Endothelial cell of umbilical vein (primary cell): ENCODE measurements at regions not wholly inside any gene's neighbourhood (a gene's known extent, or its start where the extent isn't known, plus 50 kb on each side); places are given as distances from the start of the nearest gene placed in this dataset.

Experiments
- BruUV-seq: library from RNA; stranded (reverse); fragments of 400-500 nt; replicated peaks from 2 replicates; lab custom pipeline; 2021; lab: Mats Ljungman, UMichigan
- CTCF ChIA-PET: fragments of 300-600, 350-600 bp; sonication (Branson Sonifier 250); formaldehyde crosslinking; loops from one replicate; lab custom pipeline; 2021; ENCODE audit warnings: antibody characterized with exemption, inconsistent platforms; lab: Charles Lee
- POLR2A ChIA-PET: fragments of 300-600, 350-600 bp; sonication (Branson Sonifier 250); formaldehyde crosslinking; loops from one replicate; lab custom pipeline; 2021; ENCODE audit warnings: antibody characterized with exemption, inconsistent platforms; lab: Charles Lee
- DNase-seq: peaks from one replicate; pipeline ENCODE4 v3.0.0-alpha.2; 2011; ENCODE audit warnings: low read depth, low spot score
- FAIRE-seq: peaks from 2 replicates; lab custom pipeline; 2011; peaks lifted over from hg19 to GRCh38; lab: Jason Lieb, UNC
- H2AFZ ChIP-seq: 2 replicates; pipeline ENCODE4 v1.6.0; 2012; ENCODE audit warnings: low read depth, low read length, control low read depth, inconsistent platforms
- H3K27ac ChIP-seq: 2 replicates; pipeline ENCODE4 v1.5.1; 2011; ENCODE audit warnings: low read depth, mild to moderate bottlenecking, control low read depth, low read length, moderate library complexity; ENCODE audit not compliant: insufficient read depth
- H3K27me3 ChIP-seq, 2 experiments: 2 replicates each; pipeline versions ENCODE4 v1.6.0 to v1.6.1; 2011; ENCODE audit warnings: low read length in 2 of 2, mixed read lengths in 1 of 2; ENCODE audit not compliant: control insufficient read depth in 2 of 2, insufficient read depth in 2 of 2
- H3K36me3 ChIP-seq, 2 experiments: 2 replicates in 1 of 2; 3 replicates in 1 of 2; pipeline ENCODE4 v1.5.1; 2011; ENCODE audit warnings: low read length in 2 of 2, mild to moderate bottlenecking in 1 of 2, moderate library complexity in 1 of 2; ENCODE audit not compliant: control insufficient read depth in 2 of 2, insufficient read depth in 2 of 2; ENCODE audit errors: extremely low read depth in 1 of 2
- H3K4me1 ChIP-seq: 3 replicates; pipeline ENCODE4 v1.5.1; 2011; ENCODE audit warnings: mild to moderate bottlenecking, low read length; ENCODE audit not compliant: control insufficient read depth, insufficient read depth; ENCODE audit errors: extremely low read depth
- H3K4me2 ChIP-seq: 2 replicates; pipeline ENCODE4 v1.6.1; 2011; ENCODE audit warnings: low read length, control low read depth, mixed read lengths; ENCODE audit not compliant: insufficient read depth
- H3K4me3 ChIP-seq, 3 experiments: fragments of 200-600 bp in 1 of 3; sonication (generic), shearing (Covaris generic) in 1 of 3; replicated peaks in 1 of 3; 2 replicates each; pipeline ENCODE4 v1.5.1; 2011 to 2016; ENCODE audit warnings: control low read depth in 3 of 3, low read length in 3 of 3, mild to moderate bottlenecking in 2 of 3, inconsistent platforms in 1 of 3, low read depth in 1 of 3, moderate library complexity in 1 of 3; ENCODE audit not compliant: insufficient read depth in 1 of 3
- H3K79me2 ChIP-seq: 2 replicates; pipeline ENCODE4 v1.6.0; 2012; ENCODE audit warnings: low read length, inconsistent platforms; ENCODE audit not compliant: control insufficient read depth, insufficient read depth
- H3K9ac ChIP-seq: replicated peaks from 2 replicates; pipeline ENCODE3; 2011; ENCODE audit warnings: low read length, control low read depth; ENCODE audit not compliant: insufficient read depth; ENCODE audit errors: extremely low read depth
- H3K9me1 ChIP-seq: replicated peaks from 3 replicates; pipeline ENCODE4 v1.6.0; 2011; ENCODE audit warnings: mild to moderate bottlenecking, low read length; ENCODE audit not compliant: control insufficient read depth, insufficient read depth; ENCODE audit errors: extremely low read depth
- H3K9me3 ChIP-seq: replicated peaks from 2 replicates; pipeline ENCODE4 v1.5.1; 2012; ENCODE audit warnings: low read length, inconsistent platforms; ENCODE audit not compliant: control insufficient read depth, insufficient read depth
- H4K20me1 ChIP-seq: replicated peaks from 2 replicates; pipeline ENCODE3; 2011; ENCODE audit warnings: mild to moderate bottlenecking, low read length; ENCODE audit not compliant: control insufficient read depth, insufficient read depth; ENCODE audit errors: extremely low read depth
- CTCF ChIP-seq, 2 donors: IDR thresholded peaks; 1 replicate in 1 of 2; 2 replicates in 1 of 2; pipeline ENCODE4 v1.5.1; 2011; ENCODE audit warnings: low read length in 2 of 2, mild to moderate bottlenecking in 2 of 2, moderate library complexity in 2 of 2, control low read depth in 1 of 2, inconsistent platforms in 1 of 2, low read depth in 1 of 2; ENCODE audit not compliant: insufficient read depth in 1 of 2; ENCODE audit errors: extremely low read depth in 1 of 2
- EZH2 ChIP-seq: IDR thresholded peaks from 2 replicates; pipeline ENCODE4 v1.6.1; 2012; ENCODE audit warnings: borderline replicate concordance, low read depth, mild to moderate bottlenecking, moderate library complexity, low read length, inconsistent platforms; ENCODE audit not compliant: severe bottlenecking
- FOS ChIP-seq: IDR thresholded peaks from 2 replicates; pipeline ENCODE4 v1.6.1; 2011; ENCODE audit warnings: mild to moderate bottlenecking, low read length, moderate library complexity, borderline replicate concordance; ENCODE audit not compliant: insufficient read depth
- GATA2 ChIP-seq: IDR thresholded peaks from 2 replicates; pipeline ENCODE4 v1.7.0; 2011; ENCODE audit warnings: low read depth, mild to moderate bottlenecking, moderate library complexity, mixed read lengths, low read length; ENCODE audit not compliant: insufficient read length, insufficient read depth
- JUN ChIP-seq: IDR thresholded peaks from 2 replicates; pipeline ENCODE4 v1.6.1; 2011; ENCODE audit warnings: borderline replicate concordance, low read depth; ENCODE audit not compliant: insufficient read length, insufficient read depth
- MAX ChIP-seq: IDR thresholded peaks from 2 replicates; pipeline ENCODE4 v1.6.1; 2011; ENCODE audit not compliant: insufficient read depth, insufficient read length
- MYC ChIP-seq: IDR thresholded peaks from one replicate; pipeline ENCODE4 v1.6.1; 2011; ENCODE audit warnings: mild to moderate bottlenecking, low read depth, low read length
- POLR2A ChIP-seq: IDR thresholded peaks from 2 replicates; pipeline ENCODE4 v1.6.1; 2012; ENCODE audit warnings: low read depth, mild to moderate bottlenecking, control low read depth, low read length
- POLR2AphosphoS5 ChIP-seq: IDR thresholded peaks from 2 replicates; pipeline ENCODE4 v1.6.1; 2012; ENCODE audit warnings: low read depth, mild to moderate bottlenecking, control low read depth, low read length, moderate library complexity; ENCODE audit not compliant: insufficient read depth
- dilution Hi-C: fragments of 300-500 bp; cut with MboI; formaldehyde crosslinking; loops from one replicate; pipeline ENCODE4 v1.15.0; 2019; ENCODE audit warnings: low sequenced_read_pairs; ENCODE audit not compliant: extremely low pct_ligation_motif_present
- intact Hi-C: fragments of 100-400 bp; cut with micrococcal nuclease; formaldehyde crosslinking; loops from one replicate; pipeline ENCODE4 v1.10.0; 2022

- no peak for TF ChIP-seq EZH2
- no peak for TF ChIP-seq JUN
- no peak for TF ChIP-seq POLR2A
- TF ChIP-seq MYC: no peak
- TF ChIP-seq CTCF (IDR thresholded peaks at IDR 0.05; ENCODE audit: extremely low read depth in 1 of 2, insufficient read depth in 1 of 2, low read depth in 1 of 2, low read length in 2 of 2): no peak
- TF ChIP-seq POLR2AphosphoS5: no peak
- no peak for TF ChIP-seq GATA2
- no peak for TF ChIP-seq FOS
- TF ChIP-seq MAX: no peak
- H3K4me1 ChIP-seq: no peaks in the 10 kb centered on the region
- FAIRE-seq: no peak
- H3K27me3 ChIP-seq: no peaks in the 10 kb centered on the region
- no TSS peak for BruUV-seq
- intact Hi-C loops (no loop called here), dilution Hi-C loops (no loop called here)
- no peak for DNase-seq
- no peak overlapping the region for H2AFZ ChIP-seq
- H3K4me3 ChIP-seq: no peak overlapping the region
- H3K9ac ChIP-seq: no peak overlapping the region
- H4K20me1 ChIP-seq: no peaks in the 10 kb centered on the region
- H3K27ac ChIP-seq: no peak overlapping the region
- H3K9me1 ChIP-seq: no peaks in the 10 kb centered on the region
- no peaks in the 10 kb centered on the region for H3K9me3 ChIP-seq
- no peaks in the 10 kb centered on the region for H3K36me3 ChIP-seq
- no peaks in the 10 kb centered on the region for H3K79me2 ChIP-seq
- POLR2A ChIA-PET: no interaction called here
- no peak overlapping the region for H3K4me2 ChIP-seq
- CTCF ChIA-PET: no interaction called here
These were observed 254.8 kb downstream of the TEX29 start for GRCh38 chr13:111575276-111575675.
